GM21717 (cell line): ENCODE measurements at regions not wholly inside any gene's neighbourhood (a gene's known extent, or its start where the extent isn't known, plus 50 kb on each side); places are given as distances from the start of the nearest gene placed in this dataset.
"Not testable (repeated sequence)": the region's sequence is repeated elsewhere in the genome, so short reads cannot be mapped to it uniquely, and the experiment has no call there.

Experiments
- ATAC-seq: cut with Tn5 transposase; IDR thresholded peaks from one replicate; pipeline ENCODE4 v1.9.1; 2021; ENCODE audit warnings: mild to moderate bottlenecking, moderate library complexity; ENCODE audit not compliant: unreplicated experiment

GRCh38 chrX:139052461-139052860 is 340.9 kb upstream of the FGF13 start:
- no peak for ATAC-seq

DNA sequence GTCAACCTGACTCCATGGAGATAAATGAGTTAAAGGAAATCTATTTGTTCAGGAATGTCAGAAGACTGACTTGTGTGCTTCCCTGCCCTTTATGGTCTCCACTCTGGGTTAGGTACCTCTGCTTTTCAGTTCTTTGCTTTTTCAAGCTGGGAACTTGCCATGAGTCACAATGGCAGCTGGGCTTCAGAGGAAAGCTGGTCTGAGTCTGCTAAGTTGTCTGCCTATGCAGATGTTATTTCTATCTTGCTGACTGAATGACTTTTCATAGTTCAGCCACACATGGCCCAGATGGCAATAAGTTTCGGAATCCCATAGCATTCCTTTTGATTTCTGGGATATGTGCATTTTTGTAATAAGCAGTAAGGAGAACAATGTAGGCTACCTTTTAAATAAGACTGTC is 337.9 kb upstream of the FGF13 start:
- ATAC-seq = no peak

DNA sequence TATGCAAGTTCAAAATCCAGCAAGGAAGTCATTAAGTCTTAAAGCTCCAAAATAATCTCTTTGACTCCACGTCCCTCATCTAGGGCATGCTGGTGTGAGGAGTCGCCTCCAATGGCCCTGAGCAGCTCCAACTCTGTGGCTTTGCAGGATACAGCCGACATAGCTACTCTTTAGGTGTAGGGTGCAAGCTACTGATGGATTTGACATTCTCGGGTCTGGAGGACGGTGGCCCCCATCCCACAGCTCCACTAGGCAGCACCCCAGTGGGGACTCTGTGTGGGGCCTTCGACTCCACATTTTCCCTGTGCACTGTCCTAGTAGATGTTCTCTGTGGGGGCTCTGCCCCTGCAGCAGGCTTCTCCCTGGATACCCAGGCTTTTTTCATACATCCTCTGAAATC is 333.2 kb upstream of the FGF13 start:
- no peak for ATAC-seq

DNA sequence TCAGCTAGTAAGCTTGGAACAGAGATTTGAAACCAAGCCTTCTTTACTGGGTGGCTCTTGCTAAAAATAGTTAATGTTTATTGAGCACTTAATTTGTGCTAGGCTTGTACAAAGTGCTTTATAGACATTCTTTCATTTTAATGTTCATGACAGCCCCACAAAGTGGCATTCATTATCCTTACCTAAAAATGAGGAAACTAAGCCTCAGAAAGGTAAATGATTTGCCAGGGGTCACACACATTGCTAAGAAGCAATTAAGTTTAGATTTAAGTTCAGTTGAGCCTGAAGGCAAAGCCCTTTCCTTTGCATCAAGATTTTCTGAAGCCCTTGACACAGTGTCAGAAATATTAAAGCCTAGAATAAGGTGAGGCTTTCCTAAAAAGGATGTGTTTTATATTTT is 327.5 kb upstream of the FGF13 start:
- no peak for ATAC-seq

DNA sequence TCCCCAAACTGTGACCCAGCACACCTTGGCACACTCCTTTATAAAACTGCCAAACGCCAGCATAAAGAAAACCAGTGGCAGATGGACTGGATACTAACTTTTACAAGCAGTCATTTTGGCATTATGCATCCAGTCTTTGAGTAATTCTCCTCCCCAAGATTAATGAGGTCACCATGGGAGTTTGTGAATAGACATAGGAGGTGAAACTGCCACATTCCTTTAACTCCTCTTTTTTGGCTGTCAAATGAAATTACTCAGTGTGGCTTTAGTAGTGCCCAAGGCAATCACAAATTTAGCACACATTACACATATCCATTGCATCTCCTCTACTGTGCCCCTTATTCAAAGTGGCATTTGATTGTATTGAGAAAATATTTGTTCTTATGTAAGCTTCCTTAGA is 315.3 kb upstream of the FGF13 start:
- ATAC-seq = no peak

DNA sequence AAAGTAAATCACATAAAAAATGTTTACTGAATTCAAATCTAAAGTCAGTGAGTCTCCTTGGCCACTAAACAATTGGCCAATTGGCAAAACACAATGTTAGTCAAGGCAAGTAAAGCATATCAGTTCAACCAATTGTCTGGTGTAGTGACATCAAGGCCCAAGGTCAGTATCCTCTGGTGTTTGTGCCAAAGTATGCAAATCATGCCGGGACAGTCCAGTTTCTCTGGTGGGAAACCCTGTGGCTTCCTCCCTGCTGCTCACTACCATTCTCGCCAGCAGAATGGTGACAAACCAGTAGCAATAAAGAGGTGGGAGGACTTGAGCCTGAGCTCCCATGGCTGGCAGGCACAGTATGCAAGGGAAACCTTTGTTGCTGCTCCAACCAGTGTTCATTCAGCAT is 314.9 kb upstream of the FGF13 start:
- ATAC-seq = no peak

DNA sequence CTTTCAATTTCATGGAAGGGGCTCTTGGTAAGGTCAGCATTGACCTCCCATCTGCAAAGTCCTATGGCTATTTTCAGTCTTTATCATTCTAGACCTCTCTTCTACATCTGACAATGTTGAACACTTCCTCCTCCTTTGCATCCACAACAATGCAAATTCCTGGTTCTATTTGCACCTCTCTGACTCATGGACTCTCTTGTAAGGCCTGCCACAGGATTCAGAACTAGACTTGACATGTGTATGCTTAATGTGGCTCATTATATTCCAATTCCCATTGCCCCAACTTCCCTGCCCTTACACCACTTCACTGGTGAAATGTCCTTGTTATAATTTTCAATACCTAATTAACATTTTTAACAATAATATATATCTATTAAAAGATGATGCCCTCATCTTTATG is 314.3 kb upstream of the FGF13 start:
- ATAC-seq = no peak

DNA sequence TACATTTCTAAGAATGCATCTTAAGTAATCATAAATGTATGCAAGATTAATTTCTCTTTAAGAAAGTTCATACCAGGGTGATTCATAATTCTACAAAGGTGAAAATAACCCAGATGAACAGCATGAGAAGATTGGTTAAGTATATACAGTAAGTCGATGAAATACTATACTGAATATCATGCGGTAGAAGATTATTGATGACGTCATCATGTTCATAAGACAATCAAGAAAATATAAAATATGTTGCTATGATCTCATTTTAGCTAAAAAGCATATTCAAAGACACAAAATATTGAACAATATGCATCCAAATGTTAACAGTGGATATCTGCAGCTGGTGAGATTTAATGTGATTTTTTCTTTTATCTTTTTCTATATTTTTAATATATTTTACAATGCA is 312.0 kb upstream of the FGF13 start:
- no peak for ATAC-seq

DNA sequence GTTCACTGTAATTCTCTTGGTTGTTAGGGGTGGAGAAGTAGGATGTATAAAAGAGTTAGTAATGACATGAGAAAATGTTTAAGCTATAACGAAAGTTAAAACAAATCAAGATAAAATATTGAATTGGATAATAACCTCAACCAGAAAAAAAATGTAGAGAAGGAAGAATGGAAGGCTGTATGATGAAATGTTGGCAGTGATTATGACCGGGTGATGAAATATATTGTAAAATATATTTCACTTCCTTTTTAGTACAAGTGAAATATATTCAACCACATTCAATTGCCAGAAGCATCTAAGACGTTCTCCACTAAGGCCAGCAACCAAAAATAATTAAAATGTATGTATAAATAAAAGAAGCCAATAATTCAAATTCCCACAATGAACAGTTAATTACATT is 309.3 kb upstream of the FGF13 start:
- ATAC-seq = no peak

DNA sequence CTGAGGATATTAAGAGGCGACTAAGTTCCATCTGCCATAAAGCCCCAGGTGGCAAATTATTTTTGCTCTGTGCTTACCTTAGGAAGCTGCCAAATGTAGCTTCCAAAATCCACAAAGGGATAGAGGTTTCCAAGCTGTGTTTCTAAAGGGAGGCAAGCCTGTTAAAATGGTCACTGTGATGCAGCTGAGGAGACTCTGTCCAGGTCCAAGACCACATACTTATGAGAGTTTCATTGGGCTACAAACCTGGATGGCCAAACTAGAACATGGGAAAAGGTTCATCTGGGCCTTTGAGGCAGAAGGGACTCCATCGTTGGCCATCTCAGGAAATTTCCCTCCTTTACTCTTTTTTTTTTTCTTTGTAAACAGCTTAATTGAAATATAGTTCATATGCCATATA is 306.9 kb upstream of the FGF13 start:
- no peak for ATAC-seq

- no peak for ATAC-seq
Measured at GRCh38 chrX:139015627-139016026, 304.1 kb upstream of the FGF13 start.

GRCh38 chrX:139008185-139008584 is 296.7 kb upstream of the FGF13 start:
- no peak for ATAC-seq

DNA sequence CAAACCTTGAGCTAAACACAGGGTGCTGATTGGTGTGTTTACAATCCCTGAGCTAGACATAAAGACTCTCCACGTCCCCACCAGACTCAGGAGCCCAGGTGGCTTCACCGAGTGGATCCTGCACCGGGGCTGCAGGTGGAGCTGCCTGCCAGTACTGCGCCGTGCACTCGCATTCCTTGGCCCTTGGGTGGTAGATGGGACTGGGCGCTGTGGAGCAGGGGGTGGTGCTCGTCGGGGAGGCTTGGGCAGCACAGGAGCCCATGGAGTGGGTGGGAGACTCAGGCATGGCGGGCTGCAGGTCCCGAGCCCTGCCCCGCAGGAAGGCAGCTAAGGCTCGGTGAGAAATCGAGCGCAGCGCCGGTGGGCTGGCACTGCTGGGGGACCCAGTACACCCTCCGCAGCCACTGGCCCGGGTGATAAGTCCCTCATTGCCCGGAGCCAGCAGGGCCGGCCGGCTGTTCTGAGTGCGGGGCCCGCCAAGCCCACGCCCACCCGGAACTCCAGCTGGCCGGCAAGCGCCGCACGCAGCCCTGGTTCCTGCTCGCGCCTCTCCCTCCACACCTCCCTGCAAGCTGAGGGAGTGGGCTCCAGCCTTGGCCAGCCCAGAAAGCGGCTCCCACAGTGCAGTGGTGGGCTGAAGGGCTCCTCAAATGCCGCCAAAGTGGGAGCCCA is 292.5 kb upstream of the FGF13 start:
- ATAC-seq = not testable (repeated sequence)

GRCh38 chrX:139002319-139002718 is 290.8 kb upstream of the FGF13 start:
- no peak for ATAC-seq

GRCh38 chrX:138996268-138996667 is 284.8 kb upstream of the FGF13 start:
- no peak for ATAC-seq

DNA sequence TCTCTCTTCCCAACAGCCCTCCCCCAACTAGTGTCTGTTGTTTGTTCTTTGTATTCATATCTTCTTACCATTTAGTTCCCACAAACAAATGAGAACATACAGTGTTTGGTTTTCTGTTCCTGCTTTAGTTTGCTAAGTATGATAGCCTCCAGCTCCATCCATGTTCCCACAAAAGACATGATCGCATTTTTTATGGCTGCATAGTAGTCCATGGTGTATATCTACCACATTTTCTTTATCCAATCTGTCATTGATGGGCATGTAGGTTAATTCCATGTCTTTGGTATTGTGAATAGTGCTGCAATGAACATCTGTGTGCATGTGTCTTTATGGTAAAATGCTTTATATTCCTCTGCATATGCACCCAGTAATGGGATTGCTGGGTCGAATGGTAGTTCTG is 283.9 kb upstream of the FGF13 start:
- ATAC-seq = no peak

- not testable (repeated sequence) for ATAC-seq
Measured at GRCh38 chrX:138990425-138990824, 278.9 kb upstream of the FGF13 start.

GRCh38 chrX:138986866-138987265 is 275.3 kb upstream of the FGF13 start:
- no peak for ATAC-seq

DNA sequence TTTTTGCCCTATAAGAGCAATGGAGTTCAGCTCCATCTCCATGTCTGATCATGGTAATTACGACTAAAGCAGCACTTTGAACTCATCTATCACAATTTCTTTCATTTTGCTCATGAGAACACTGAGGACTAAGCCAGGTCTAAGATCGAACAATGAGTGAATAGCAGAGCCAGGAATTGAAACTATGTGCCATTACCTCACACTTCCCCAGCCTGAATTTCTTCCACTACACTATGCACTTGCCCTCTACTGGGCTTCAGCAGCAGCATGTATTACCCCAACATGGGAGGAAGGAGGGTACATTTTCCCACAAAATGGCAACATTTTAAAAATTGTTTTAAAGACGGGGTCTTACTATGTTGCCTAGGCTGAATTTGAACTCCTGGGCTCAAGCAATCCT is 274.7 kb upstream of the FGF13 start:
- ATAC-seq = no peak

- no peak for ATAC-seq
Measured at GRCh38 chrX:138982365-138982764, 270.8 kb upstream of the FGF13 start.

DNA sequence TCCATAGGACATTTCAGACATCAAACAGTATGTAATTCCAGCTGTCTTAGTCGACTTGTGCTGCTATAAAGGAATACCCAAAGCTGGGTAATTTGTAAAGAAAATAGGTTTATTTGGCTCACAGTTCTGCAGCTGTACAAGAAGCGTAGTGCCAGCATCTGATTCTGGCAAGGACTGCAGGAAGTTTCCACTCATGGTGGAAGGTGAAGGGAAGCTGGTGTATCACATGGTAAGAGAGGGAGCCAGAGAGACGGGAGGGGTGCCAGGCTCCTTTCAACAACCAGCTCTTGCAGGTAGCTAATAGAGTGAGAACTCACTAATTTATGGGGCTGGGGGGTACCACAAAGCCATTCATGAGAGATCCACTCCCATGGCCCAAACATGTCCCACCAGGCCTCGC is 253.0 kb upstream of the FGF13 start:
- no peak for ATAC-seq

DNA sequence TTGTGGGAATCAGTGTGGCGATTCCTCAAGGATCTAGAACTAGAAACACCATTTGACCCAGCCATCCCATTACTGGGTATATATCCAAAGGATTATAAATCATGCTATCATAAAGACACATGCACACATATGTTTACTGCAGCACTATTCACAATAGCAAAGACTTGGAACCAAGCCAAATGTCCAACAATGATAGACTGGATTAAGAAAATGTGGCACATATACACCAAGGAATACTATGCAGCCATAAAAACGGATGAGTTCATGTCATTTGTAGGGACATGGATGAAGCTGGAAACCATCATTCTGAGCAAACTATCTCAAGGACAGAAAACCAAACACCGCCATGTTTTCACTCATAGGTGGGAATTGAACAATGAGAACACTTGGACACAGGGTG is 250.9 kb upstream of the FGF13 start:
- not testable (repeated sequence) for ATAC-seq

- ATAC-seq = no peak
Measured at GRCh38 chrX:138954976-138955375, 243.5 kb upstream of the FGF13 start.
